ENCODE measurements at regions not wholly inside any gene's neighbourhood (a gene's known extent, or its start where the extent isn't known, plus 50 kb on each side); places are given as distances from the start of the nearest gene placed in this dataset.

DNA sequence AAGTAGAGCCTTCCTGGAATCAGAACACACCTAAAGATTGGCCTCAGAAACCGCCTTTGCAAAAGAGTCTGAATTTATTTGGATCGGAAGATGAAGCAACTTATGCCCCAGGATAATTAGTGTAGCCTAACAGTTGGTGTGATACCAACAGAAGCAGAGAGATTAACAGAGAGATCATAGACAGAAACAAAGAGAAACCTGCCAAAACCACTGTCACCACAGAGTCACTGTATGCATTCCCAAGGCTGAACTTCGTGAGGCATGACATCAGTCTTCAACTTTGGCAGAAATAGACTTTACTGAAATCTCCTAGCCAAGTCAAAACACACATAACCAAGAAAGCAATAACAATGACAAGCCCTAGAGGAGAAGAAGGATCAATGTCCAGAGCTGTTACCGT, 361.8 kb downstream of the ELAVL2 start:
- no peak for DNase-seq

DNA sequence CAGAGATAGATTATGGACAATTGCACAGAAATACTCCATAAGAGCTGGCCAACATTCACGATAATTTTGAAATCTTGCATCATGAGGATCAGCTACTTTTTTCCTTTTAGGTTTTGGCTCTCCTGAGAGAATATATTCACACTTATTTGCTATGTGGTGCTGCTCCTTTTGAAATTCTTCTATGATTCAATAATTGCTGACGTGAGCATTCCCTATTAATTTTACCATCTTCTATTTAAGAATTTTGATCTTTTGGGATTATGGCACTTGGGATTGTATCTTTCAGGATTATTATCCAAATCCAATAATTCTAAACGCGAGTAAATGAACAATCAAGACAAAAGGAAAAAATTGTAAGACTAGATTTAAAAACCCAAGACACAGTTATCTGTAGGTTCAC, 358.8 kb downstream of the ELAVL2 start:
- no peak for DNase-seq

DNA sequence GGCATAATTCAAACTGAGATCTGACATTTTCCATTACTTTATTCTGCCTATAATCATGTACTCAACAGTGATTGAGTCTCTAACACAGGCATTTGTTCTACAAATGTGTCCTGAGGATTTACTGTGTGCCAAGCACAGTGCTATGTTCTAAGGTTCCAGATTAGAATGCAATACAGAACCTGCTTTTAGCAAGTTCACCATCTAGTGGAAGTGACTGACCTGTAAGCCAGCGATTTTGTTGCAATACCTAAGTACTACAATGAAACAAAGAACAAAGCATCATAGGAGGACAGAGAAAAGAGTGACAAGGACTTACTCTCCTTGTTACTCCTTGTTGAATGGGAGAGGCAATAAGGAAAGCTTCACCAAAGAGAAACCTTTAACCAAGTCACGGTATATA, 348.1 kb downstream of the ELAVL2 start:
- DNase-seq, result no peak

DNA sequence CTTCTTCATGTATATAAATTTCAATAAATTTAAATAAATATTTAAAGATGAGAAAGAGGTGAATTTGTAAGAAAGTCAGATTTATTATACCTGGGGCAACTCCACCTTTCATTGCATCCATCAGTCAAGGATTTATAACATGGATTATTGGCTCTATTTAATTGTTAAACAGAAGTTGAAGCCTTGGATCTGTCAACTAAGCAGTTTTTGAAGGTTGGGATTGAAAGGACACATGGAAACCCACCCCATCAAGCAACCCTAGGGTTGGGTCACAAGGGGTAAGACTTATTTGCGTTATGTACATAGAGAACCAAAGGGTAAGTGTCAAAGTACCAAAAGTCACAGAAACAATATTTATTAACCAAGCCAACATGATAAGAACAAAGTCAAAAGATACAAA, 342.5 kb downstream of the ELAVL2 start:
- DNase-seq, result no peak

DNA sequence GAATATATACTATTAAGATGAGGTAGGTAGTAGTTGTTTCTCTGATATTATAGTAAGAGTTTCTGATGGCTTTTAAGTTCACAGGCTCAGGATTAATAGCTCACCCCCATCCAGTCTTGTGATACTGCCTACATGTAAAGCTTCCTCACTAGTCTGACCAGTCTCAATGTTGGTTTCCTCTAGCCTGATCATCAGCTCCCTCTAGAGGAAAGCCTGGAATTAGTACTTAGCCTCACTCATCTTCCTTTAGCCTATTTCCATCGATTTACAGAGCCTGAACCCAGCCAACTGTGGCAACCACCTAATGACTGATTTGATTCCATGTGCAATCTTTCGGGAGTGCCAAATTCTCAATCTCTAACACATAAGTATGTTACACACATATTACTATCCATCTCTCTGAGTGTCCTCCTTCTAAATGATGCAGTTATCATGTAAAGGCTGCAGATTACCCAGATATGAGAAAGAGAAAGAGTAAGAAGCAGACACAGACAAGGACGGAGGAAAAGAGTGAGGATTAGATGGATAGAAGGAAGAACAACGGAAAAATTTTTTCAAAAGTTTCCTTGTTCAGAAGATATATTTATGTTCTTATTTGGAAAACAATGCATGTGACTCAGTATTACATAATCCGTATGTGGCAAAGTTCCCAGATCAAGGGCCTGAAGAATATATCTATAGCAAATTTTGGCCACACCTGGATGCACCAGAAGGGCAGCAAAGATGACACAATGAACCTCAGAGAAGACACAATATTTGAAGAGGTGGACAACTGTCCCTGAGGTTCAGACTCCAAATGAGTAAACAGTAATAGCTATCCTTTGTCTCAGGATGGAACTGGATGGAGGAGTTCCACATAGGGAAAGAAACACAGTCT, 333.7 kb downstream of the ELAVL2 start:
- DNase-seq, result no peak

DNA sequence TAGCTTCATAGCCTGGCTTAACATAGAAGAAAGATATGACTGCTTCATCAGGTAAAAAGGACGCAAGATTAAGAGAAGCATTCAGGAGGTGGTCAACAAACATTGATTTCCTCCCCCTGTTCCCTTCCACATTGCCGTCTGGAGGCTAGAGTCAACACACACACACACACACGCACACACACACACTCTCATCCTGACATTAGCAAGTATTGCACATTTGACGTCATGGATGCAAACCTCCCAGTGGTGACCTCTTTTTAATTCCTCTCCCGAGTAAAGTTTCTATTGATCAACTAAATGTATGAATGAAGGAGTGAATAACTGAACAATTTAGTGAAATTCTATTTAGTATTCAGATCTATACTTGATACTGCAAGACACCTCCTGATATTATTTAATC, 332.8 kb downstream of the ELAVL2 start:
- DNase-seq, result no peak

DNA sequence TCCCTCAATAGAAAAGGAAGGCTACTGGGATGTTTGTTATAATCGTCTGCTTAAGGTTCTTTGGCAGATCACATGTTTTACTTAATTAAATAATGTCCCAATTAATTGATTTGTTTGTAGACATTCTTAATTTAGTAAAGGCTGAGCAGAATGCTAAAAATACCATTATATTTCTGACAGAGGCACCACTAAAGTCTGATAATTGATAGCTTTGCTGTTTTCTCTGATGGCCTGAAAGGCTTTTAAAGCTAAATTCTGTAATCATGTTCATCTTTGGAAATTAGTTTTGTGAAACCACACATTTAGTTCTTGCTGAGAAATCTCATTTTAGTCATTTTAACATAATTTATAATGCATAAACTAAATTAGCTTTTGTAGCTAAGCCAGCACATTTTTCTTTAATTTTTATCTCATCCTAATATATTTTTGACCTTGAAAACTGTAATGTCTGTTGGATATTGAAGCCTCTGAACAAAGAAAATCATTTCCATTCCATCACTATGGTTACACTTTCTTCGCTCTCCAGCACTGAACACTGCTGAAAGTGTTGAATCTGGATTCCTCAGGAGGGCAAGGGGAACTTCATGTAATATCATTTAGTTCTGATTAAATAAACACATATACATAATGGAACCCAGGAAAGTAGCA, 329.4 kb downstream of the ELAVL2 start:
- no peak for DNase-seq

DNA sequence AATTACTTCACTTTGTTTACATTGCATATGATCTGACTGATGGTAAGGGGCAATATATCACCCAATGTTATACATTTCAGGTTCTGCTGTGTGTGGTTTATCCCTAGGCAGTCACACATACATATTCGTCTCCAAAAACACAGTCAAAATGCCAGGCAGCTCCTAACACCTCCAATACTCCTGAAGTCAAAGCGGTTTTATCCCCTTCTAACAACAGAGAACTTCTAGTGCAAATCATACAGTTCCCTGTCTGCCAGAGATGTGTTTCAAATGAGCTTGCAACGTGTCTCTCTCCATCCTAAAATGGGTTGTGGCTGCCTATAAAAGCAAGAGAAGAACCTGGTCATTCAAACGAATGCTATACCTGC, 328.9 kb downstream of the ELAVL2 start:
- no peak for DNase-seq

DNA sequence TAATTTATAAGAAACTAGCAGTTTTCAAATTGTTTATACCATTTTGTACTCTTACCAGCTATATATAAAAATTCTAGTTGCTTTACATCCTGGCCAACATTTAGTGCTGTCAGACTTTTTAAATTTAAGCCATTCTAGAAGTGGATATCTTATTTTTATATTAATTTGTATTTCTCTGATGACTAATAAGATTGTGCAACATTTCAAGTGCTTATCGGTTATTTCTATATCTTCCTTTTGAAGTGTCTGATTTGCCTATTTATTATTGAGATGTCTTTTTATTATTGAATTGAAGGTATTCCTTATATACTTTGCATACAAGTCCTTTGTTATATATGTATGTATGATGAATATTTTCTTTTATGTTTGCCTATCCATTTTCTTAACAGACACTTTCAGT, 324.0 kb downstream of the ELAVL2 start:
- no peak for DNase-seq

DNA sequence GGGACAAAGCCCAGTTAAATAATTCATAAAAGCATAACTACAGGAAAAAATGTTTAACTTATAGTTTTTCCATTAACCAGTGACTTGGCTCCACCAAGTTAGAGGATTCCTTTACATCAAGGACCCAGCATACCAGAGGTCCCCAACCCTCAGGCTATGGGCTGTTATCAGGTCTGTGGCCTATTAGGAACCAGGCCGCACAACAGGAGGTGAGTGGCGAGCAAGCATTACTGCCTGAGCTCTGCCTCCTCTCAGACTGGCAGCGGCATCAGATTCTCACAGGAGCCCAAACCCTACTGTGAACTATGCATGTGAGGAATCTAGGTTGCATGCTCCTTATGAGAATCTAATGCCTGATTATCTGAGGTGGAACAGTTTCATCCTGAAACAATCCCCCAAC, 303.1 kb downstream of the ELAVL2 start:
- no peak for DNase-seq

DNA sequence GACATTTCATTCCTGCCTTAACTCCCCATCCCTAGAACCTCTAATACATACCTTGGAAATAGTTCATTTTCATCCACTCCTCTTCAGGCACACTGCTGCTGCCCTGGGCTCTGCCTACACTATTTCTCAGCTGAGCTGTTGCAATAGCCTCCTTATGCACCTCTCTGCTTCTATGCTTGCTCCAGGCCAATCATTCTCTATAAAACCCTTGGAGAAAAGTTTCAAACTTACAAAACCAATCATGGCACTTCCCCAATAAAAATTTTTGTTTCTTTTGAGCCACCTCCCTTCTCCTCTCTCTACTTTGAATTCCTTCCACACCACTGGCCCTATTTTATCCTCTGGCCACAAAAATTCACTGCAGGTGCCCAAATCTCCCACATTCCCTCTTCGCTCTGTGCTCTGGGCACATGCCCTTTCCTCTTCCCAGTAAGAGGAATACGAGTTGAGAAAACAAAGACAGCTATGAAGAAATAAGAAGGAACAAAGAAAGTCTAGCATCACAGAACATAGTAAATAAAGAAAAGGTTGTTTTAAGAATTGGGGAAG, 301.4 kb downstream of the ELAVL2 start:
- no peak for DNase-seq

DNA sequence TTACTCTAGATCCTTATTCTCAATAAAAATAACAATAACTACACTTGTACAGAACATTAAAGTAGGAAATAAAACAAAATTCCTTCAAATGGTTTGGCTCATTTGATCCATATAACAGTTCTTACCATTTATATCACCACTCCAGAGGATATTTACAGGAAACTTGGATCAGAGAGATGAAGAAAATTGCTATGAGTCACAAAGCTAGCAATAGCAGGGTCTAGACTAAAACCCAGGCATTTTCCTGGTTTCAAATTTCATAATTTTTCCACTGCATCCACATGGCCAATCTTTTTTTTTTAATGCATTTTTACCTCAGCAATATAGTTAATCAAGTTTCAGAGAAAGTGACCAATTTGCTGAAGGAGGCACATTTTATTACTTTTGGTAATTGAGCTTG, 299.2 kb downstream of the ELAVL2 start:
- no peak for DNase-seq

DNA sequence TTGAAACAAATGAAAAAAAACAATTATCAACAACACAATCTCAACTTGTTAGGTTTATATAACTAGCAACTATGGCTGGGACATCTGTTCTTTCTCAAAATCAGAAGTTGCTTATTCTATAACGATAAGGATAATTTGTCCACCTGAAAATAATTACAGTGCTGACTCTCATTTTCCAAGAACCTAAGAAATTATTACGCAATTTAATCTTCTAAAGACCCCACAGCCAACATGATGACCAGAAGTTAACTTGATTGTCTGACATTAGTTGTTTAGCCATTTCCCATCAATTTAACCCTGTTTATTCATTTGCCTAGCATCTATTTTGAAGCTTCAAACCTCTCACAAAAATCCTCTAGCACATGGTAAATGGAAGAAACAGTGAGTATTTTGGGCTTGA, 293.8 kb downstream of the ELAVL2 start:
- DNase-seq, result no peak

DNA sequence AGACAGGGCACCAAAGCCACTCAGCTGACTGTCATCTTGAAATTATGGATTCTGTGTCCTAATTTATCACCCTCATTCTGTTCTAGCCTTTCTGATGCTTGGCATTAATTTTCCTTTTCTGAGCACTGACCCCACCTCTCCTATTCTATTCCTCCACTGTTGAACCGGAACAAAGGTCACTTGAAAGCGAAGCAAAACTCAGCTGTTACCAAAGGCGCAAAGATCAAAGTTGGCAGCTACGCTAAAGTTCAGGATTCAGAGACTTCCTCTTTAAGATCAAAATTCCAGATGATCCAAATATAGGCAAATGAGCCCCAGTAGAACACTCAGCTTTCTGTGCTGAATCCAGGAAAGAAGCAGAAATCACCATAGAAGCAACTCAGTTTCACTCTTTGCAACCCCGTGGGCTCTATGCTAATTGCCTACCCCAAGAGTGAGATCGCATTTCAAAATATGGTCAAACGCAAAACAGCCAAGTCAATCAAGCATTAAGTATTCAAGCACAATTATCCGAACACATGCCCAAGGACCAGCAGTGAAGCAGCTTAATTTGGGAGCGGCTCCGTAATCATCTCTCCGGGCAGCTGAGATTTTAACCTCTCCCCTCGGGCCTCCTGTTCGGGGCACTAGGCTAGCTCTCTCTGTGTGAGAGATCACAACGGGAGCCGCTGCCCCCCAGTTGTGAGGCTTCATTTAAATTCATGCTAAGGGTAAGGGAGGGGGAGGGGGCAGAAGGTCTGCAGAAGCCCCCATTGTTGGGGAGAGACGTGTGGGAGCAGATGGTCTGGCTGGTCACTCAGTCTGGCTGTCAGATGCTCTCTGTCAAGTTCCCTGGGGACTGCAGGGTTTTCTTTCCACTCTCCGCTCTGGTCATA, 288.6 kb downstream of the ELAVL2 start:
- no peak for DNase-seq

DNA sequence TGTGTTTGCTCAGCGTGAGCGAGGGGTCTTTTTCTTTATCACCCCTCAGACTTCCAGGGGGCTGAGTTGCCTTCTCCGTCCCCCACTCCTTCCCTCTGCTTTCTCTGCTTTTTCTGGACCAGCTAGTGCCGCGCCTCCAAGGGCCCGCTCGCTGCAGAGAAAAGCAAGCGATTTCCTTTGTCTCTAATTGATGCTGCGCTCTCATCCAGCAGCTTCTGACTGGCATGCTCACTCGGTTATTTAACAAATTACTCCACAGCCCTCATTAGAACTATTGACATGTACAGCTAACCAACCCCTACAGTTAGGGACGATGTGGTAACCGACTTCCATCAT, 288.0 kb downstream of the ELAVL2 start:
- no peak for DNase-seq

DNA sequence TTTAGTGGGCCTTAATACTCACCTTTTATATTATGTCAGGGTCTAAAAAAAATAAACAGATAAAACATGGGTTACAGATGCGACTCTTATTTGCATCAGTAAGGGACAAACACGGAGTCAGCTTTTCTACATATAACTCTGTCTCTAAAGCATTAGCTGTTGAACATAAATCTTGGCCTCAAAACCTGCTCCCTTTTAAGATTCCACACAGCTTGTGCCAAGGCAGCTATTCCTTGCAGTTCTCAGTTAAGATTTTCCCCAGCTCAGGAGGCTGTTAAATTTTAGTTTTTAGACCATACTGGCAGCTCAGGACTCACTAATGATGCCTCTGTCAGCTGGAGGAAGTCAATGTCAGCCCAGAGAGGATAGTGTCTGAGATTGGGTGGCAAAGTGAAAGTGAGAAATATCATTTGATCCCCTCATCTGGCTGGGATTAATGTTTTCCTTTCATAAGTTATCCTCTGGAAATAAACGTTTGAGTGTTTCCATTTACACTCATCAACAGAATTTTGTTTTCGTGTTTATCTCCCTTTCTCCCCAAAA, 287.5 kb downstream of the ELAVL2 start:
- no peak for DNase-seq

DNA sequence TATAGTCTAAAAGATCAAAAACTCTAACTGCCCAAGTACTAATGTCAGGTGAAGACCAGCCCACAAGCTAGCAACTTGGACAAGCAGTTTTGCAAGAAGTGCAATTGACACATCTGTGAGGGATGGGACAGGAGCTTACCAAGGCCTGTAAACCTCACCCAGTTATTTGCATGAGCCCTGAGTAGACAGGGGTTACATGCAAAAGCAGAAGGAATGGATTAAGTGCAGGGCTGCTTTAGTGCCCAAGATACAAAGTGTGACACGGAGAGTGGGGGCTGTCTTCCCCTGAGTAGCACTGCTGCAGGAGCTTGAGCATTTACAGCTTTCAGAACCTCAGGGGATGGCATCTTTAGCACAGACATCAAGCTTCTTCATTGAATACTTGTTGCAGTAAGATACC, 286.7 kb downstream of the ELAVL2 start:
- no peak for DNase-seq

DNA sequence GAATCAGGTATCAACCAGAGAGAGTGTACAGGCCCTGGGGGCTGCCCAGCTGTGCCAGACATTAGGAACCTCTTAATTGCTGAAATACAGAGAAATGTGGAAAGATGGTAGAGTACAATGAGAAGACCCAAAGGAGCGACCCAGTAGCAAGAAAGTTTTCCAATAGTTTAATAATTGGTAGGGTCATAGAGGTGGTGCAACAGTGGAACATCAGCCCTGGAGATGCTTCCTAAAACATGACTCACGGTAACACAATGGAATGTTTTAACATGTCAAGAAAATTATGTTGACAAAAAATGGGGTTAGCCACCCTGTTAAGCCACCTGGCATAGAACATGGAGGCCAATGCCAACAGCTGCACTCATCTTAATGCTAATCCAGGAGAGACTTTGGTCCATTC, 284.1 kb downstream of the ELAVL2 start:
- DNase-seq, result no peak

DNA sequence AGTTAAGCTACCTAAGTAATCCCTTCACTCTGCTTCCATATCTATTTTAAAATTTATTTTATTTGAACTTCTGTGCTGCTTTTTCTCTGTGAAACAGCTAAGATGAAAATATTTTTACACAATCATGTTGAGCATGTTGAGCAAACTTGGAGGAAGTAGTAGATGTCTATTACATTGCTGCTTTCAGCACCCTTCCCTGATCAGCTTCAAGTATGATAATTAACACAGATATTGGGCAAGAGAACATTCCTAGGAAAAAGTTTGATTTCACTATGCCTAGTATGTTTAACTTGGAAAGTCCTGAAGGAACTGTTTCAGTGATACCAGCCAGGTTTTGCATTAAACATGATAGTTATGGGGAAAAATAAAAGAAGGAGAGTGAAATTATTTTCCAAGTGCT, 283.6 kb downstream of the ELAVL2 start:
- DNase-seq, result no peak

DNA sequence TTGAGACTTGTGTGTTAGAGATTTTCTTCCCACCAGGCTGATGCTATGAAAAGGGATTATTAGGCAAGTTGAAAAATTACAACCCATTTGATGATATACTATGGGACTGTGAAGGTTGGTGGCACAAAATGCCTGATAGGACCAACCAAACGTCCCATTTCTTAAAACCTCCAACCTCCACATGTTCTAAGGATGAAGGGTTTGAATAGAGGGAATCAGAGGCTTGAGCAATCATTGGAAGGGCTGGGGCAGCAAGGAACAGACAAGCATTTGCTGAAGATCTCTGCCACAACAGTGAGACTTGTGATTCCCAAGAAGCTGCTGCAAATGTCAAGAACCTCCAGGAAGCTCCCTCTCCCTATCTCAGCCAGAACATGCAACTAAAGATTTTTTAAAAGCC, 283.1 kb downstream of the ELAVL2 start:
- DNase-seq, result no peak

DNA sequence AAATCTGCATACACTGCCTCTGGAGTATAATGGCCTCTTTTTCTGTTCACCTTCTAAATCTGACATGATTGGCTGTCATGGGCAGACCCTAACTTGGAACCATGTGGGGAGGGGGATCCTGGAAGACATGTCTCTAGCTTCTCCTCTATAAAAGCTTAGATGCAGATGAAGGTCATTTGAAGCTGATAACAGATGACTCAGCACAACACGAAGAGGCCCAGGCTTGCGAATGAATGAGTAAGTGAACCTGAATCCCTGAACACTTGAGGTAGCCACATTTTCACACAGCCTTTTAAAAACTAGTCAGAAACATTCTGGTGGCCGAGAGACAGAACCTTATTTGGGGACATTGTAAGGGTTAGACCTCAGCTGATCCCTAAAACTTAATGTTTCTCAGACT, 282.6 kb downstream of the ELAVL2 start:
- no peak for DNase-seq

DNA sequence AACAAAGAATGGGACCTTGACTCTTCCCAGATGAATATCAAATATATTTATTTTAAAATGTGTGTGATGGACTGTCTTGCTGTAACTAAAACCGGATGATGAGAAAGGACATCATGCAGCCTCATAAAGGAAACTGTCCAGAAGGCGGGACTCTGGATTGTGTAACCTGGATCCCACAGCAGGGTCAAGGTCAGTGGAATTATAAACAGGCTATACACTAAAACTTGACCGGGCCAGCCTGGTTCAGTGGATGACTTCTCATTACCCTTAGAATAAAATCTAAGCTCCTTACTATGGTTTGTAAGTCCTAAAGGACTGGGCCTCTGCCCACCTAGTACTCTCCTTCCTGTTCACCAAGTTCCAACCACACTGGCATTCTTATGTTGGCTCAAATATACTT, 280.3 kb downstream of the ELAVL2 start:
- no peak for DNase-seq

DNA sequence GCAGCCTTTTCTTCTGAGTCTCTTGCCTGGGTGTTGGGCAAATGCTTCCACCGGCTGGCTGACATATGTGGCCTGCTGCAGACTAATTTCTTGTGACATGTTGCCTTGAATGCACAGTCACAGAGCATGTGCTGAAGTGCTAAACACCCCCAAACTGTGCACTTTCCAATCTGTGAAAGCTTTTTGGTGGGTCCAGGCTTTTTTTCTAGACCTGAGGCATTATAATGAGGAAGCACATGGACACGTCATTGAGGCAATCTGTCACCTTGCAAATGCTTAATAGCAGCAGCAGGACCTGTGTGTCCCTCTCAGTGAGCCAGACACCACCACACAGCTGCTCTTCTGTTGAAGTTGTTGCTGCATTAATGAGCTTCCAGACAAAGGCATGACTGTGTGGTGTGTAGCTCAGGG, 274.7 kb downstream of the ELAVL2 start:
- DNase-seq, result no peak
